K562 (cell line): ENCODE measurements at regions not wholly inside any gene's neighbourhood (a gene's known extent, or its start where the extent isn't known, plus 50 kb on each side); places are given as distances from the start of the nearest gene placed in this dataset.

Experiments
- AFF1 ChIP-seq, 2 experiments: fragments of 450-650 bp; IDR thresholded peaks; 2 replicates each; pipeline ENCODE4 v1.6.1; 2018; ENCODE audit warnings: mild to moderate bottlenecking in 2 of 2, low read depth in 1 of 2; ENCODE audit not compliant: partially characterized antibody in 2 of 2
- BCL6 ChIP-seq: fragments of 250-450 bp; sonication (Bioruptor Pico); IDR thresholded peaks from 2 replicates; pipeline ENCODE4 v1.4.0; 2020
- CHAMP1 ChIP-seq: fragments of 450-650 bp; IDR thresholded peaks from 2 replicates; pipeline ENCODE4 v1.6.1; 2016; ENCODE audit warnings: mild to moderate bottlenecking
- MBD1 ChIP-seq: fragments of 250-450 bp; sonication (Bioruptor Pico); IDR thresholded peaks from 2 replicates; pipeline ENCODE4 v1.8.0; 2022; ENCODE audit warnings: inconsistent platforms
- MYBL2 ChIP-seq, 2 experiments: fragments of 450-650 bp in 1 of 2; sonication (generic) in 1 of 2; formaldehyde crosslinking in 1 of 2; IDR thresholded peaks; 2 replicates each; pipeline versions ENCODE4 v1.6.1 to v1.8.1; 2017 to 2022; ENCODE audit warnings: borderline replicate concordance in 1 of 2, inconsistent platforms in 1 of 2, low read depth in 1 of 2, mild to moderate bottlenecking in 1 of 2, missing genetic modification reagents in 1 of 2, moderate library complexity in 1 of 2
- PKNOX1 ChIP-seq: fragments of 450-650 bp; IDR thresholded peaks from 2 replicates; pipeline ENCODE4 v1.6.1; 2016
- SNIP1 ChIP-seq: fragments of 450-650 bp; IDR thresholded peaks from 2 replicates; pipeline ENCODE4 v1.7.1; 2017; ENCODE audit warnings: low read depth, mild to moderate bottlenecking
- SRSF7 ChIP-seq: fragments of 200-400 bp; formaldehyde crosslinking; optimal IDR thresholded peaks from 2 replicates; pipeline ENCODE3; 2017; ENCODE audit warnings: mild to moderate bottlenecking, low read depth, low read length
- ZBTB17 ChIP-seq: fragments of 450-650 bp; formaldehyde crosslinking; IDR thresholded peaks from 2 replicates; pipeline ENCODE4 v1.4.0; 2020; ENCODE audit warnings: mild to moderate bottlenecking
- ZHX1 ChIP-seq: fragments of 150-350 bp; conservative IDR thresholded peaks from 2 replicates; pipeline ENCODE4 v1.6.1; 2014; ENCODE audit warnings: low read length
- ZKSCAN1 ChIP-seq: fragments of 150-350 bp; IDR thresholded peaks from 2 replicates; pipeline ENCODE4 v1.6.1; 2016; ENCODE audit warnings: low read depth, low read length
- ZNF311 ChIP-seq: fragments of 250-450 bp; sonication (Bioruptor Pico); IDR thresholded peaks from 2 replicates; pipeline ENCODE4 v1.4.0; 2020; ENCODE audit warnings: mild to moderate bottlenecking, moderate library complexity

GRCh38 chr4:178037459-178038214, 595.4 kb upstream of the AGA start (continued):
- TF ChIP-seq ZHX1 (no peak), BCL6 (CRISPR knock-in tag) (no peak), SRSF7 (no peak), ZKSCAN1 (no peak), PKNOX1 (peak; percentile 79), MBD1 (CRISPR knock-in tag) (no peak), SNIP1 (no peak), ZBTB17 (CRISPR knock-in tag) (peak; percentile 62; the same call in 1 of the 2 replicates), AFF1 (IDR thresholded peaks at IDR 0.05; ENCODE audit: low read depth in 1 of 2, partially characterized antibody in 2 of 2) (no peak), MYBL2 (IDR thresholded peaks at IDR 0.05; ENCODE audit: low read depth) (peak; percentile 24; the same call in 1 of the 2 replicates), MYBL2 (CRISPR knock-in tag; IDR thresholded peaks at IDR 0.05; ENCODE audit: borderline replicate concordance) (no peak), CHAMP1 (peak; percentile 67), ZNF311 (CRISPR knock-in tag) (peak; percentile 87)
